GM19452 (cell line): ENCODE measurements at regions not wholly inside any gene's neighbourhood (a gene's known extent, or its start where the extent isn't known, plus 50 kb on each side); places are given as distances from the start of the nearest gene placed in this dataset.

Experiments
- ATAC-seq: cut with Tn5 transposase; IDR thresholded peaks from one replicate; pipeline ENCODE4 v1.9.1; 2021; ENCODE audit not compliant: unreplicated experiment

DNA sequence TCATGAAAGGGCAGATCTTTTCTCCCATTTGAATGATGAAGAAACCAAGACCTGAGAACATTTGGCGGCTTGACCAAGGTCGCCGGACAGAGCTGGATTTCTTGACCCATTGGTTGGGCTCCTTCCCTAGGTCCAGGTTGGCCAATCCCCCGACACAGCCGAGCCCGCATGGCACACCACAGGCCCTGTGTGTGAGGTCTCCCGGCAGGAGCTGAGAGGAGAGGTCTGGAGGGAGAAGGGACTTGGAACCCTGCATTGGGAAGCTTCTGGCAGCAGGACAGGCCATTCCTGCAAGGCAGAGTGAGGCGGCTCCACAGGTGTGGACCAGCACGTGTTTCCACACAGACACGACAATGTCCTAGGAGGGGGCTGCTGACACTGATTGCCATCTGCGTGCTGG is 98.6 kb upstream of the THY1 start:
- no peak for ATAC-seq

DNA sequence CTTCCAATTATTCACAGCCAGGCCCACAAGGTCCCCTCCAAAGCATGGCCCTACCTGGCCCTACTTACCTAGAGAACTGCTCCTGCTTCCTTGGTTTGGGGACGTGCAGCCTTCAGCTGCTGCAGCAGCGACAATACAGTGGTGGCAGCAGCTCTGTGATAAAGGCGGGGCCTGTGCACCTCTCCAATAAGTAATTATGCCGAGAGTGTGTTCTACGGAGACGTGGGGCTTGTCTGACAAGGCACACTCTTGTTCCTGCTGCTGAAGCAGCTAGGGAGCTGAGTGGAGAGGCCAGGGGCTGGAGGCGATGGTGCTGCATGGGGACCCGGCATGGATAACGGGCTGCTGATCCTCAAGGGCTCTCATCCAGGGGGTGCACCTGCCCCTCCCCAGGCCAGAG is 98.0 kb upstream of the THY1 start:
- no peak for ATAC-seq

DNA sequence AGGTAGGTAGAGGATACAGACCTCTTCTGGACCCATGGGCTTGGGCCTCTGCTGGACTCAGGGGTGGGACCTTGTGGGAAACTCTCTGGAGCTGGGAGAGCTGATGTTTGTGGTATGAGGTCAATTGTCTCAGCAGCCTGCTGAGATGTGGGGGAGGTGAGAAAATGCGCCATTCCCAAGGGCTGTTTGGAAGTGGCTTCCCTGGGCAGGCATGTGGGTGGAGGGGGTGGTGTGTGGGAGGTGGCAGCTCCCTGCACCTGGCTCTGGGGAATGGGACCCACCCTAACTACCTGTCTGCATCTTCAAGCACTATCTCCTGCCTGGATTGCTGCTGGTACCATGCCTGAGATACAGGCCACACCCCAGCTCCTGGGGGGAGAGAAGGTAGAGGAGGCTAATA is 97.4 kb upstream of the THY1 start:
- ATAC-seq, result no peak

DNA sequence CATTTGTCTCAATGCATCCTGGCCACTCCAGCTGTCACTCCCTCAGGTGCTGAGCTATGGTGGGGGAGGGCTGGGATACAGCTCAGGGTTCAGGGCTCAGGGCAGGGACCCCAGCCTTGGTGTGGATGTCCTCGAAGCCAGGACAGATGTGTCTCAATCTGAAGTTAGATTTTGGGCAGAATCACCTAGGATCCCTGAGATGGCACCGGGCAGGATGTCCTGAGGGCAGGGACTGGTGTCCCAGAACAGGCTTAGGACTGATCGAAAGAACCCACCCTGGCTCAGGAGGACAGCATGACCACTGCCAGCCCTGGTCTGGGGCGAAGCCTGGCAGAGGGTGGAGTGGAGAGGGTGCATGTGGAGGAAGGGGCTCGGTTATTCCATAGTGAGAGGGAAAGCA is 96.8 kb upstream of the THY1 start:
- no peak for ATAC-seq

DNA sequence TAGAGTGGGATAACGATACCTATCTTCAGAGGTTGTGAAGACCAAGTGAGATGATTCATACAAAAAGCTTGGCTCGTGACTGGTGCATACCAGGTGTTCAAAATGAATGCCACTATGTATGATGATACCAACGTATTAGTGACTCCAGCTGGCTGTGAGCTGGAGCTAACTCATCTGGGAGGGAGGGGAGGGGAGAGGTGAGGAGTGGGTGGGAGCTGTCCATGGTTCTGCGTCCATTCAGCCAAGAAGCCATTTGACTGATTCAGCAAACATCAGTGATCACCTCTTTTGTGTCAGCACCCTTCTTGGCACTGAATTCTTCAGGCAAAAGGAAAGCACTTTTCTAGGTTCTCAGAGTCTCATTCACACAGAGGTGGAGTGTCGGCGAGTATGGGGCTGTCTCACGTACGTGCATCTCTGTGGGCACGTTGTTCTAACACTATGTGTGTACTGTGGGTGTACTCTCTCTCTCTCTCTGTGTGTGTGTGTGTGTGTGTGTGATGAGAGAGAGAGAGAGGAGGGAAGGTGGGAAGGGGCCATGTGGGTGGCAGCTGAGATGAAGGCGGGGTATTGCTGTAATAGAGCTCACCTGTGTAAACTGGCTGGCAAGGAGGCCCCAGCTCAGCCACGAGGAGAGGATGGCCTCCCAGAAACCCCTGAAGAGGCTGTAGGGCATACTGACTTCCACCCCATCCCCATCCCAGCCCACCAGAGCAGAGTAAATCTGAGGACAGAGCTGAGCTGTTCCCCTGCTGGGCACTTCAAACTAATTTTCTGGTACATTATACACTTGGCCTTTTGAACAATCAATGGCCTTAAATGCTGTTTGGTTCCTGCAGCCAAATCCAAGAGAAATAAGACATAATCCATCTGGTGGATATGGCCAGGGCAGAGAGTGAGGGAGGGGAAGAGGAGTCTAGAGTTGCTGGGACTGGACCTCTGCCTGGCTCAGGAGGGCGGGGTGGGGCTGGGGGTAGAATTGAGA is 96.1 kb upstream of the THY1 start:
- ATAC-seq, result no peak

DNA sequence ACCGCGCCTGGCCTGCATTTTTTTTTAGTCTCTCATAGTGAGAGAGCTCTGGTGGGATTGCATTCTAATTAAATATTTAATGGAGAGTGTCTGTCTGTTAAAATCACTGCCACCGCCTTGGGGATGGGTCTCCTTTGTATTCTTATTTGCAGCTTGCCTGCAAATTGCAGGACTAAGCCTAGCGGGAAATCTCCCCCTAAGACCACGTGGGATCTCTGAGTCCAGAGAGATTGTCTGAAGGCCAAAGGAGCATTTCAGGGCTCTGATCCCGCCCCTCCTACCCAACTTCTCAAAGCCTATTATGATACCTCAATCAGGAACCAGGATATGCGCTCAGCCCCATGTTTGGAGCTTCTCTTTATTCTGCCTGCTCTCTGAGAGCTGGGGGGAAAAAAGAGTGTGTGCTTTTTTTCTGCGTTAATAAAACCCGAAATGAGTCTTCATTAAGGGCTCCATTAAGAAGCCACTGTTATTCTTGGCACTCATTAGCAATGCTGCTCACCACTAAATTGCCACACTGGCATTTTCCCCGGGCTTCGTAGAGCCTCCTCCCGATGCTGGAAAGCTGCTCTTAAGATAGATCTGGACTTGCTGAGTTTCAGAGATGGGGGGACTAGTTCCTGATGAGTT is 92.9 kb upstream of the THY1 start:
- ATAC-seq, result no peak

DNA sequence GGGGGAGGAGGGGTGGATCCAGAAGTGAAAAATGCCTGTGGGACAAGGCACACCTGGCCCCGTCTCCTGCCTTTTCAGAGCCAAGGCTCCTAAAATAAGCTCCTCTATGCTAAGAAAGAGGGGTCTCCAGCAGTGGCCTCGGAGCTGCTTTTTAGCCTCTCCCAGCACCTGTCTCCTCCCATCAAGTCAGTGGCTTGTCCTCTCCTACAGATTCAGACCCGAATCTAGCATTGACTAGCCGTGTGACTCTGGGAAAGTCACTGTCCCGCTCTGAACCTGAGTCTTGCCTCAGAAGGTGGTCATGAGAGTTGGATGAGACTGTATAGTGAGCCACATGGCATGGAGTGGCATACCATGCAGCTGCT is 90.8 kb upstream of the THY1 start:
- no peak for ATAC-seq

DNA sequence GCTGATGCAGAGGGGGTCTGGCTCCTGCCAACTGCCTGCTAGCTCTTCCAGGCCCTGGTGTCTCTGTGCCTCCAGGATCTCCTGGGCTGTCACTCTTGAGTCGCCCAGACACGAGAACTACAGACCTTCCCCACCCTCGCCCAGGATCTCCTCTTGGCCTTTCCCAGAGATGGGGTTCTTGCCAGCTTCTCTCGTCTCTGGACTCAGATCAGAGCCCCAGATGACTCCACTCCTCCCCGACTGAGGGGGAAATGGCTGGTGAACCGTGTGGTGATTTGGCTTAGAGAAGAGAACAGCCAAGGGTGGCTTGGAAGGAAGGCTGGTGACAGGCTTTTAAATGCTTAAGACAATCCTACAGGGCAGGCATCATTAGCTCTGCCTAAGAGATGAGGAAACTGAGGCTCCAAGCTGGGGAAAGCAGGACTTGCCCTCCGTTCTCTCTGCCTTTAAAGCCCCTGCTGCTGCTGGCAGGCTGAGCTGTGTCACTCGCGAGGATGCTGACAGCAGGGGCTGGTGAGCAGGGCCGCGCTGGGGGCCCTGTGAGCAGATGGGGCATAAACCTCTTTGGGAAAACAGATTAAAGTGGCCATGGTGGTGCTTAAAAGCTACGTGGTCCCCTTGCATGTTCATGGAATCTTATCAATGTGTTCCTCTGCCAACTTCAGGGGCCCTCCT is 90.3 kb upstream of the THY1 start:
- ATAC-seq, result no peak

DNA sequence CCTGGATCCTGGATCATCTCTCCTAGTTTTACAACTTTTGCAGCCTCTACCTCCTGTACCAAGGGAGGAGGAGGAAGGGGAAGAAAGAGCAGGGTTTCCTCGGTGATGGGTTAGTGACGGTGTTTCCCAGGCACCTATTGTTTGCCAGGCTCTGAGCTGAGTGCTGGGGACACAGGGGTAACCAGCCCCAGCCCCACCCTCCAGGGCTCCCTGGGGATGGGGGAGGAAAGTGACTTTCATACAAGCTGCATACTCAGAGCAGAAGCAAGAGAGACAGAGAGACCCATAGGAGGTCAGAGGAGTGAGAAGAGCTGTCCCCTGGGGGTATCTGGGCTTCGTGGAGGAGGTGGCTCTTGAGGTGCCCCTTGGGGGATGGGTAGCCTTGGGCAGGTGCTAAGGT is 89.4 kb upstream of the THY1 start:
- ATAC-seq, result no peak

DNA sequence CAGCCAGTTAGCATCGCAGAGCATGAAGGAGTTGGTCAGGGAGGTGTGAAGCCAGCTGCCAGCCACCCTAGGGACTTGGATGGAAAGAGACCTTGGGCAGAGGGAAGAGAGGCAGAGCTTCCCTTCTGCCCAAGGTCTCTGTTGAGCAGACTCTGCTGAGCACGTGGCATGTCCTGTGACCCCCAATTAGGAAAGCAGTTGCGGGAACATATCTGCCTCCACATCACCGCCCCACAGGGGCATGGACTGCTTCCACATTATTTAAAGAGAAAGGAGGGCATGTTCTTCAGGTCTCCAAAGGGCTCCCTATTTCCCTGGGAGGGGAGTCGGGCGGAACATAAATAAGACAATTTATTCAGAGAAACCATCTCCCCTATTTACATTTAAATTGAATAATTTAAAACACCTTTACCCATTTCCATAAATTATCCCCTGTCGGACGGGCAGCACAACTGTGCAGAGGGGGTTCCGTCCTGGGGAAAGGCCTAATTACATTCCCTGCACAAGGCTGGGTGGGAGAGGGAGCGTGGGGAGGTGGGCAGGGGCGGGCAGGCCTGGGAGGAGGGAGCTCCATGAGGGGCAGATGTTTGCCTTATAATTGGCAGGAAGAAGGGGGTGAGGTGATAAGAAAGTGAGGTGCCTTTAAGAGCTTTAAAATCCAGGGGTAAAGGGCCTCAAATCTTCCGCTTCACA is 88.8 kb upstream of the THY1 start:
- ATAC-seq, result no peak

DNA sequence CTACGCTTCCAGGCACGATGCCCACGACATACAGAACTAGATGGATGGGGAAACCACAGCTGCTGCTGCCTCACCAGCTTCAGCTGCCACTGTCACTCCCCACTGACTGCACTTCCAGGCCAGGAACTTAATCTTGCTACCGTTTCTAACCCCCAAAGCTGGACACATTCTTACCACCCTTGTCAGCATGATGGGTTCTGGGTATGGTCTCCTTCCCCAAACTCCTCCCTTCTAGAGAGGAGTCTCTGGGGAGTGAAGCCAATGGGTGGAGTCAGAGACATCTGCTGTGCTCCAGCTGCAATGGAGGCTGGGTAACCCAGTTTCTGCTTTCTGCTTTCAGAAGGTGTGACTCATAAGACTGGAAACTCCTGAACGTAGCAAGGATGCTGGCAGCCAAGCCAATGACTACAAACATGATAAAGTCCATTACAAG is 87.0 kb upstream of the THY1 start:
- peak; percentile 78 for ATAC-seq

DNA sequence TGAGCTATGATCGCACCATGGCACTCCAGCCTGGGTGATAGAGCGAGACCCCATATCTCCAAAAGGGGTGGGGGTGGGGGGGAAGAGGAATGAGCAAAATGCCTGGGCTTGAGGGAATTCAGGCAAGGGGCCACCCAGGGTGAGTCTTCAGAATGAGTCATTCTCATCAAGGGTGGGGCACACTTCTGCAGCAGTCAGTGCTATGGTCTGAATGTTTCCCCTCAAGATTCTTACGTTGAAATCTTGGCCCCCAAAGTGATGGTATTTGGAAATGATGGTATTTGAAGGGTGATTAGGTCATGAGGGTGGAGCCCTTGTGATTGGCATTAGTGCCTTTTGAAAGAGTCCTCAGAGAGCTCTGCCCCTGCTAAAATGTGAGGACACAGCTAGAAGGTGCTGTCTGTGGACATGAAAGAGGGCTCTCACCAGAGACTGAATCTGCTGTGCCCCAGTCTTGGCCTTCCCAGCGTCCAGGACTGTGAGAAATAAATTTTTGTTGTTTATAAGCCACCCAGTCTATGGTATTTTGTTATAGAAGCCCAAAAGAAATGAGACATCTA is 86.4 kb upstream of the THY1 start:
- ATAC-seq, result no peak

DNA sequence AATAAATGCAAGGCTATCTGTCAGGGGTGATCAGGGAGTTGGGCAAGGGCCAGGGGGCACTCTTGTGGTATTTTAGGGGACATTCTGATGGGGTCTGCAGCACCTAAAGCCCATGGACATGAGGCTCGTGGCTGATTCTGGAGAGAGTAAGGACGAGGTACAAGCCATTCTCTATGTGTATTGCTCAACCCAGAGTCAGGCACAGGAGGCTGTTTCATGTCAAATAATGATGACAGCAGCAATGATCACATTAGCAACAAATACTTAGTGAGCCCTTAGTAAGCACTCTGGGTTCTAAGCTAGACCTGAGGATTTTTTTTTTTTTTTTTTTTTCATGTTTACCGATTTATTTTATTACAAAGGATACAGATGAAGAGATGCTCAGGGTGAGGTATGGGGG is 83.5 kb upstream of the THY1 start:
- ATAC-seq, result no peak

DNA sequence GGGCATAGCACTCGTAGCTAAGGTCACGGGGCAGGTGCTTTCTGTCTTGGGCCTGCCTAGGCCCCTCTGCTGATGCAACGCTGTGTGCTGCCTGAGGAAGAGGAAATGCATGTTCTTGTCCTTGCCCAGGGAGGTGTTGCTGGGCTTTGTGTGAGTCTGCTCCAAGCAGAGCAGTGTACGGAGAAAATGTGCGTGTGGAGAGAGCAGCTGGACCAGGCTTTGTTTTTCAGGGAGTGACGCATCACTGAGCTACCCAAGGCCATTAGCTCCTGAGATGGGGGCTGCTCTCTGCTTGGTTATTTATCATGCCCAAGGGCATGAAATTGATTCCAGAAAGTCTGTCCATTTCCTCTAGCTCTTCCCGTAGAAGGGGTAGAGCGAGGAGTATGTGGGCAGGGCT is 82.9 kb upstream of the THY1 start:
- no peak for ATAC-seq

DNA sequence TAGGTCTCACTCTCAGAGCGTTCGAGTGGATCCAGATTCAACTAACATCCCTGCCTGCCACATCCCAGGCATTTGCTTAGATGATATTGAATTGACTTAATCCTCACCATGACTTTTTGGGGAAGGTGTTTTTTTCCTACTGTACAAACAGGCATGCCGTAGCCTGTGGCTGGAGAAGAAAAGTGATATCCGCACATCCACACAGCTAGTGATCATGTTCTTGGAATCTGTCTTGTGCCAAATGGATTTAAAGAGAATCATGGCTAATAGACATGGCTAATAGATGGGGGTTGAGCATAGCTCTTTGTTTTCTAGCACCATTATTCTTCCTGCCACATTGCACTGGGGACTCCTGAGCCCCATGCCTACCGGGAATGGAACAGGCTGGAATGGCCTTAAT is 82.1 kb upstream of the THY1 start:
- ATAC-seq, result no peak

DNA sequence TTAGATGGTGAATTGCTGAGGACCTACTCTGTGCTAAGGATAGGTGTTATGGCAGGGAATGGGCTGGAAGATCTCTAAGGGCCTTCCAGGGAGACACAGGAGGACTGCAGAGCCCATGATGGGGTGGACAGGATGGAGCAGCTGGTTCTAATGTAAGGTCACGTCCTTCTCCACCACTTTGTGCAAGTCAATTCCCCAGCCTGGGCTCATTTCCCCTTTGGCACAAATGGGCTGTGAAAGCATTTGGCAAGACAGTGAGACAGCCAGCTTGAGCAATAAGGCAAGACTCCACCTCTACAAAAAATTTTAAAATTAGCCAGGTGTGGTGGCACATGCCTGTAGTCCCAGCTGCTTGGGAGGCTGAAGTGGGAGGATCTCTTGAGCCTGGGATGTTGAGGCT is 81.4 kb upstream of the THY1 start:
- no peak for ATAC-seq

DNA sequence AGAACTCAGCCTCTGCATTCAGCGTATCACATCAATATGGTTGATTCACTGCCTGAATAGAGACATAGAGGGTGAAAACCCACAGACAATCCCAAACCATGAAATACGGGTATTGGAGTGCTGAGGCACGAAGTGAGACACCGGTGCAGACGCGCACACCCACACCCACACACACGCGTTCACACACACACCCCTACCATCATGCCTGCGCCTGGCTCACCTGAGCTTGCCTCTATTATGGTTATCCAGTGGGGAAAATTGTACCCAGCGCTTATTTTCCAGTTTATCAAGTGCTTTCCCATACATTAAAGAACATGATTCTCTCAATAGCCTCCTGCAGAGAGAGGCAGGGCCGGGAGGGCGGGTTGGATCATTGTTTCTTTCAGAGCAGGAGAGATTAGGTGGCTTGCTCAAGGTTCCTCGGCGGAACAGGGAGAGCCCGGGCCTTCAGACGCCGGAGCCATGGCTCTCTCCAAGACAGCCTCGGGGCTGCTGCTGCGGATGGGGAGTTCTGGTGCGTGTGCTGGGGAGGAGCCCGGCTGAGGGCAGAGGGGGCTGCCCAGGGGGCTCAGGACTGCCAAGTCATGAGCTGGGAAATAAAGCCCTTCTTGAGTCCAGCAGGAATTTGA is 78.9 kb upstream of the THY1 start:
- ATAC-seq, result no peak

DNA sequence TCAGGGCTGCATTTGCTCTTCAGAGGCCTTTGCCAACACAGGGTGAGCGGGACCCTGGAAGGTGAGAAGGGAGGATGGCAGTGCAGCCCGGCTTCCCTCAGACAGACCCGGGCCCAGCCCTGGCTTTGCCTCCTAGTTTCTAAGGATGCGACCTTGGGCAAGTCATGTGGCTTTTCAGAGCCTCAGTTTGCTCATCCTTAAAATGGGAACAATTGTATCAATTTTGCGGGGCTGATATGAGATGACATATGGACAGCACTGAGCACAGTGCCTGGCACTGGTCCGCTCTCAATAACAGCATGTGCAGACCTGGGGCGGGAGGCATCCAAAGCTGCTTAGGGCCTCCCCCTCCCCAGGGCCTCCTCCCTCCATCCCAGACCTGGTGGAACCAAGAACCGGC is 74.7 kb upstream of the THY1 start:
- ATAC-seq, result no peak

DNA sequence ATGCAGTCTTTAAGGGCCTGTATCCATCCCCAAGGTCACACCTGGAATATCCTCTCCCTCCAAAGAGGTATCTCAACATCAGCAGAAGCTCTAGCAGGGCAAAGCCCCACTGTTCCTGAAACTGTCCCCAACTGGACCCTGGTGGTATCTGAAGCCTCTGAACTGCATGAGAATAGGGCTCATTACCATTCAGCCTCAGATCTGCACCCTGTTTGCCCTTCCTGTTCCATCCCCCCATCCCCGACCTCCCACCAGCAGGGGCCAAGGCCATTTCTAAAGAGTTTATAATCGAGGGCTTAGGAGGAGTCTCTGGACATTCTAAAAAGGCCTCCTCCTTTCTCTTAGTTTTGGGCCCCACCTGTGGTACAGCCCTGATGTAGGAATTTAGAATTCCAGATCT is 74.0 kb upstream of the THY1 start:
- no peak for ATAC-seq

DNA sequence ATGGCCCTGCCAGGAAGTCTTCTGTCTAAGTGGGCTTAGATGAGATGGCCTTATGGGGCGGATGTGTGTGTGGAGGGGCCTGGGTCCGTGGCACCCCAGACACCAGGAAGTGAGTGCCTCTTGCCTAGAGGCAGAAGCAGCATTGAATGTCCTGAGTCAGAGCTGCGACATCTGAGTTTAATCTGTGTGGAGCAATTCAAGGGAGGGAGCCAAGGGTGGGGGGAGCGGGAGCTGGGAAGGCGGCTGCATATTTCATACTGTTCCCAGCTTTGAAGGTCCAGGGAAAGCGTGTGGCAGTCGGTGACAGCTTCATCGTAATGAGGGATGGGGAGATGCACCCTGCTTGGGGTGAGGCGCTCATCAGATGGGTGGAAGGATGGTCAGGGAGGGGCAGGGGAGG is 73.5 kb upstream of the THY1 start:
- no peak for ATAC-seq

DNA sequence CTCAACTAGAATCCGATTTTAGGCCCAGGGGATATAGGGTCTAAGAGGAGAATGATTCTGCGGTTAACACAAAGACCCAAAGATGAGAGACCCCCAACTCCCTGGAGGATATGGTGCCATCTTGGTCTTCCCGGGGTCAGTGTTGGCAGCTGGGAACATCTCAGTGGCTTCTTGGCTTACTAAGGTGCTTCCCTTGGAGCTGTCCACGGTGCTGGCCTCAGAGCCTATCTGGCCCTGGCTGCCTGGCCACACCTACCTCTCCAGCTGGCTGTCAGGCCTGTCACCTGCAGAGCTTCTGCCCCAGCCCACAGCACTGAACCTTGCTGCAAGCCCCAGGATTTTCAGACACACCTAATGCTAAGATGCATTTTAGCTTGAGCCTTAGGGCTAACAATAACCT is 70.7 kb upstream of the THY1 start:
- no peak for ATAC-seq
